K562 (cell line): ENCODE measurements at regions not wholly inside any gene's neighbourhood (a gene's known extent, or its start where the extent isn't known, plus 50 kb on each side); places are given as distances from the start of the nearest gene placed in this dataset.

Experiments used
- CBX5 ChIP-seq: IDR thresholded peaks from 2 replicates; pipeline ENCODE4 v1.6.1; 2014; ENCODE audit warnings: low read depth, borderline replicate concordance
- CC2D1A ChIP-seq: fragments of 450-650 bp; IDR thresholded peaks from 2 replicates; pipeline ENCODE4 v1.6.1; 2017; ENCODE audit warnings: mild to moderate bottlenecking
- CHCHD3 ChIP-seq: fragments of 250-450 bp; sonication (Bioruptor Pico); IDR thresholded peaks from 2 replicates; pipeline ENCODE4 v2.1.2; 2022; ENCODE audit warnings: mild to moderate bottlenecking
- CREBBP ChIP-seq: IDR thresholded peaks from one replicate; pipeline ENCODE4 v1.6.1; 2012; ENCODE audit warnings: low read depth, mild to moderate bottlenecking, control low read depth, inconsistent platforms, low read length
- CTBP1 ChIP-seq: fragments of 450-650 bp; IDR thresholded peaks from 2 replicates; pipeline ENCODE4 v1.6.1; 2016; ENCODE audit warnings: borderline replicate concordance
- FOXA3 ChIP-seq, 2 experiments: fragments of 450-650 bp in 1 of 2; sonication (generic) in 1 of 2; formaldehyde crosslinking; IDR thresholded peaks in 1 of 2; conservative IDR thresholded peaks in 1 of 2; 2 replicates each; pipeline versions ENCODE4 v1.4.0 to v1.8.0; 2020 to 2022; ENCODE audit warnings: mild to moderate bottlenecking in 2 of 2, missing genetic modification reagents in 1 of 2
- GATAD2A ChIP-seq: fragments of 450-650 bp; IDR thresholded peaks from 2 replicates; pipeline ENCODE4 v1.6.1; 2017
- JUNB ChIP-seq: fragments of 450-650 bp; formaldehyde crosslinking; conservative IDR thresholded peaks from 2 replicates; pipeline ENCODE4 v1.4.0; 2020; ENCODE audit warnings: mild to moderate bottlenecking
- KDM4B ChIP-seq, 2 experiments: fragments of 450-650 bp in 1 of 2; sonication (generic) in 1 of 2; IDR thresholded peaks; 2 replicates each; pipeline ENCODE4 v1.6.1; 2016 to 2017; ENCODE audit warnings: borderline replicate concordance in 2 of 2, antibody characterized with exemption in 1 of 2, low read depth in 1 of 2, mild to moderate bottlenecking in 1 of 2
- LEF1 ChIP-seq: fragments of 450-650 bp; IDR thresholded peaks from 2 replicates; pipeline ENCODE4 v1.6.1; 2016; ENCODE audit warnings: mild to moderate bottlenecking
- NCOA6 ChIP-seq: fragments of 450-650 bp; IDR thresholded peaks from 2 replicates; pipeline ENCODE4 v1.6.1; 2017; ENCODE audit warnings: mild to moderate bottlenecking
- NR2C2 ChIP-seq, 2 experiments: fragments of 200-800 bp in 1 of 2; sonication (Bioruptor generic) in 1 of 2; sonication (generic) in 1 of 2; formaldehyde crosslinking in 1 of 2; IDR thresholded peaks; 2 replicates each; pipeline versions ENCODE4 v1.6.1 to v1.8.0; 2016 to 2022; ENCODE audit warnings: mild to moderate bottlenecking in 1 of 2, missing compliant biosample characterization in 1 of 2, missing genetic modification characterization in 1 of 2, missing genetic modification reagents in 1 of 2
- NRF1 ChIP-seq, 2 experiments: fragments of 450-650 bp; IDR thresholded peaks in 1 of 2; conservative IDR thresholded peaks in 1 of 2; 2 replicates each; pipeline ENCODE4 v1.6.1; 2014; ENCODE audit warnings: mild to moderate bottlenecking in 2 of 2
- POLR2A ChIP-seq: fragments of 450-650 bp; conservative IDR thresholded peaks from 2 replicates; pipeline ENCODE4 v1.6.1; 2016
- PTRF ChIP-seq: fragments of 450-650 bp; IDR thresholded peaks from 2 replicates; pipeline ENCODE4 v1.6.1; 2016; ENCODE audit warnings: mild to moderate bottlenecking, missing genetic modification characterization, missing compliant biosample characterization
- SNIP1 ChIP-seq: fragments of 450-650 bp; IDR thresholded peaks from 2 replicates; pipeline ENCODE4 v1.7.1; 2017; ENCODE audit warnings: low read depth, mild to moderate bottlenecking
- TAL1 ChIP-seq: fragments of 450-650 bp; IDR thresholded peaks from 2 replicates; pipeline ENCODE4 v1.6.1; 2016; ENCODE audit warnings: mild to moderate bottlenecking
- TSC22D4 ChIP-seq: fragments of 450-650 bp; IDR thresholded peaks from 2 replicates; pipeline ENCODE4 v1.6.1; 2016; ENCODE audit warnings: missing genetic modification characterization, missing biosample characterization, control low read depth
- YY1 ChIP-seq, 3 experiments: IDR thresholded peaks; 2 replicates each; pipeline ENCODE4 v1.6.1; 2011; ENCODE audit warnings: low read length in 2 of 3, mild to moderate bottlenecking in 2 of 3, moderate library complexity in 2 of 3, borderline replicate concordance in 1 of 3, control low read depth in 1 of 3, low read depth in 1 of 3; ENCODE audit not compliant: insufficient read depth in 3 of 3, insufficient replicate concordance in 2 of 3, control insufficient read depth in 1 of 3, insufficient read length in 1 of 3; ENCODE audit errors: extremely low read depth in 1 of 3
- ZNF224 ChIP-seq: sonication (generic); formaldehyde crosslinking; IDR thresholded peaks from 2 replicates; pipeline ENCODE4 v1.8.0; 2022; ENCODE audit warnings: mild to moderate bottlenecking, missing genetic modification reagents
- ZNF778 ChIP-seq: fragments of 450-650 bp; formaldehyde crosslinking; IDR thresholded peaks from 2 replicates; pipeline ENCODE4 v1.4.0; 2020; ENCODE audit warnings: mild to moderate bottlenecking, moderate library complexity
- TF ChIP-seq, protein P1 (sequence below): fragments of 450-650 bp; IDR thresholded peaks from 2 replicates; pipeline ENCODE4 v1.7.1; 2018; ENCODE audit warnings: mild to moderate bottlenecking, low read depth; ENCODE audit not compliant: partially characterized antibody
- TF ChIP-seq, protein P2 (sequence below), 3 experiments: fragments of 200-800 bp in 1 of 3; fragments of 250-450 bp in 1 of 3; fragments of 450-650 bp in 1 of 3; sonication (Bioruptor Pico) in 1 of 3; sonication (Bioruptor generic) in 1 of 3; formaldehyde crosslinking in 1 of 3; IDR thresholded peaks; 2 replicates each; pipeline versions ENCODE4 v1.6.1 to v1.8.0; 2016 to 2022; ENCODE audit warnings: mild to moderate bottlenecking in 2 of 3, missing genetic modification characterization in 2 of 3, missing compliant biosample characterization in 1 of 3, moderate library complexity in 1 of 3

DNA sequence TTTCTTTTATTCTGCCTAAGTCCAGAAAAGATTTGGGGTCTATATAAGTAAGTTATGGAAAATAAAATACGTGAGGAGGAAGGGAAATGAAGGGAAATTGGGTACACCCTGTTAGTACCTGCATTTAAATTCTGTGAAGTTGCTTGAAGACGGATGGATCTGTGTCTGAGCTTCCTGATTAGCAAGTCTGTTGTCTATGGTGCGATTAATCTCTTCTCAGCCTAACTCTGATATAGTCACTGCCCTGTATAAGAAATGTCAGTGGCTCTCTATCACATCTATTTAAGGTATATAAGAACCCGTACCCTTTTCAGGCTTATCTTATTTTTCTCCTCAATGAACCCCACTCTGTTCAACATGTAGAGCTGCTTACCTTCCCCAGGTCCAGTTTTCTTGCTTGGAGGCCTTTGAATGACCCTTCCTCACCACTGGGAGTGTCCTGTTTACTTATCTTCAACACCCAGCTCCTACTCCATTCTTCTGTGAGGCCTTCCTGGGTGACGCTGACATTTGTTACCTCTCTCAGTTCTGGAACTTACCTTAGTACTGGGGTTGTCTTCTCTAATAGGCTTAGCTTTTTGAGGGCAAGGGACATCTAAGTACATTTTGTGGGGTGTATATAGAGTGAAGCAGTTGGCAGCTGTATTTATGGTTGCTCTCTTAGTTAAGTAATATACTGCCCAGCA, 149.6 kb upstream of the PRPS1L1 start (continued):
- TF ChIP-seq, protein P1, sequence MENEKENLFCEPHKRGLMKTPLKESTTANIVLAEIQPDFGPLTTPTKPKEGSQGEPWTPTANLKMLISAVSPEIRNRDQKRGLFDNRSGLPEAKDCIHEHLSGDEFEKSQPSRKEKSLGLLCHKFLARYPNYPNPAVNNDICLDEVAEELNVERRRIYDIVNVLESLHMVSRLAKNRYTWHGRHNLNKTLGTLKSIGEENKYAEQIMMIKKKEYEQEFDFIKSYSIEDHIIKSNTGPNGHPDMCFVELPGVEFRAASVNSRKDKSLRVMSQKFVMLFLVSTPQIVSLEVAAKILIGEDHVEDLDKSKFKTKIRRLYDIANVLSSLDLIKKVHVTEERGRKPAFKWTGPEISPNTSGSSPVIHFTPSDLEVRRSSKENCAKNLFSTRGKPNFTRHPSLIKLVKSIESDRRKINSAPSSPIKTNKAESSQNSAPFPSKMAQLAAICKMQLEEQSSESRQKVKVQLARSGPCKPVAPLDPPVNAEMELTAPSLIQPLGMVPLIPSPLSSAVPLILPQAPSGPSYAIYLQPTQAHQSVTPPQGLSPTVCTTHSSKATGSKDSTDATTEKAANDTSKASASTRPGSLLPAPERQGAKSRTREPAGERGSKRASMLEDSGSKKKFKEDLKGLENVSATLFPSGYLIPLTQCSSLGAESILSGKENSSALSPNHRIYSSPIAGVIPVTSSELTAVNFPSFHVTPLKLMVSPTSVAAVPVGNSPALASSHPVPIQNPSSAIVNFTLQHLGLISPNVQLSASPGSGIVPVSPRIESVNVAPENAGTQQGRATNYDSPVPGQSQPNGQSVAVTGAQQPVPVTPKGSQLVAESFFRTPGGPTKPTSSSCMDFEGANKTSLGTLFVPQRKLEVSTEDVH: no peak
- TF ChIP-seq JUNB (CRISPR knock-in tag) (no peak), NRF1 (conservative IDR thresholded peaks at IDR 0.05 in 1 of 2, IDR thresholded peaks at IDR 0.05 in 1 of 2) (no peak), NCOA6 (no peak), ZNF224 (CRISPR knock-in tag) (no peak), CHCHD3 (CRISPR knock-in tag) (no peak), GATAD2A (0 out of 2 replicates have a peak, but pooled peaks have one; percentile 19), KDM4B (IDR thresholded peaks at IDR 0.05; ENCODE audit: borderline replicate concordance in 2 of 2, low read depth in 1 of 2) (no peak), CREBBP (no peak), NR2C2 (CRISPR knock-in tag; IDR thresholded peaks at IDR 0.05) (no peak), NR2C2 (tag; IDR thresholded peaks at IDR 0.05) (peak; percentile 50; the same call in 1 of the 2 replicates), LEF1 (peak; percentile 79), TAL1 (peak; percentile 72), CTBP1 (peak; percentile 23; the same call in 1 of the 2 replicates), TSC22D4 (no peak), POLR2A (peak; percentile 54), CBX5 (0 out of 2 replicates have a peak, but pooled peaks have one; percentile 6), ZNF778 (CRISPR knock-in tag) (no peak), SNIP1 (no peak), YY1 (IDR thresholded peaks at IDR 0.05; ENCODE audit: borderline replicate concordance in 1 of 3, control insufficient read depth in 1 of 3, extremely low read depth in 1 of 3, insufficient read depth in 3 of 3, insufficient read length in 1 of 3, insufficient replicate concordance in 2 of 3, low read depth in 1 of 3, low read length in 2 of 3) (peak in 1 of 3 experiments; percentile 43), FOXA3 (CRISPR knock-in tag; conservative IDR thresholded peaks at IDR 0.05 in 1 of 2, IDR thresholded peaks at IDR 0.05 in 1 of 2) (peak in 1 of 2 experiments; percentile 77; a peak in 2 of 4 replicates), PTRF (tag) (peak; percentile 25; the same call in 1 of the 2 replicates), CC2D1A (no peak)
- TF ChIP-seq, protein P2, sequence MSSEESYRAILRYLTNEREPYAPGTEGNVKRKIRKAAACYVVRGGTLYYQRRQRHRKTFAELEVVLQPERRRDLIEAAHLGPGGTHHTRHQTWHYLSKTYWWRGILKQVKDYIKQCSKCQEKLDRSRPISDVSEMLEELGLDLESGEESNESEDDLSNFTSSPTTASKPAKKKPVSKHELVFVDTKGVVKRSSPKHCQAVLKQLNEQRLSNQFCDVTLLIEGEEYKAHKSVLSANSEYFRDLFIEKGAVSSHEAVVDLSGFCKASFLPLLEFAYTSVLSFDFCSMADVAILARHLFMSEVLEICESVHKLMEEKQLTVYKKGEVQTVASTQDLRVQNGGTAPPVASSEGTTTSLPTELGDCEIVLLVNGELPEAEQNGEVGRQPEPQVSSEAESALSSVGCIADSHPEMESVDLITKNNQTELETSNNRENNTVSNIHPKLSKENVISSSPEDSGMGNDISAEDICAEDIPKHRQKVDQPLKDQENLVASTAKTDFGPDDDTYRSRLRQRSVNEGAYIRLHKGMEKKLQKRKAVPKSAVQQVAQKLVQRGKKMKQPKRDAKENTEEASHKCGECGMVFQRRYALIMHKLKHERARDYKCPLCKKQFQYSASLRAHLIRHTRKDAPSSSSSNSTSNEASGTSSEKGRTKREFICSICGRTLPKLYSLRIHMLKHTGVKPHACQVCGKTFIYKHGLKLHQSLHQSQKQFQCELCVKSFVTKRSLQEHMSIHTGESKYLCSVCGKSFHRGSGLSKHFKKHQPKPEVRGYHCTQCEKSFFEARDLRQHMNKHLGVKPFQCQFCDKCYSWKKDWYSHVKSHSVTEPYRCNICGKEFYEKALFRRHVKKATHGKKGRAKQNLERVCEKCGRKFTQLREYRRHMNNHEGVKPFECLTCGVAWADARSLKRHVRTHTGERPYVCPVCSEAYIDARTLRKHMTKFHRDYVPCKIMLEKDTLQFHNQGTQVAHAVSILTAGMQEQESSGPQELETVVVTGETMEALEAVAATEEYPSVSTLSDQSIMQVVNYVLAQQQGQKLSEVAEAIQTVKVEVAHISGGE (CRISPR knock-in tag; IDR thresholded peaks at IDR 0.05): 0 out of 6 replicates have a peak, but pooled peaks of 1 of the 3 experiments have one; percentile 27
